HEK293 (cell line): ENCODE measurements at regions not wholly inside any gene's neighbourhood (a gene's known extent, or its start where the extent isn't known, plus 50 kb on each side); places are given as distances from the start of the nearest gene placed in this dataset.

Source experiments
- CTCF ChIA-PET: fragments of 350-600 bp; formaldehyde crosslinking; extraction: SDS; loops from one replicate; lab custom pipeline; 2021; ENCODE audit warnings: antibody characterized with exemption; lab: Yijun Ruan, JAX
- POLR2A ChIA-PET: fragments of 300-600 bp; formaldehyde crosslinking; extraction: SDS; loops from one replicate; lab custom pipeline; 2020; ENCODE audit warnings: antibody characterized with exemption, inconsistent platforms; lab: Yijun Ruan, JAX
- H3K27ac ChIP-seq: fragments of 200-500 bp; sonication (Bioruptor generic); 2 replicates; pipeline ENCODE4 v1.5.1; 2014; ENCODE audit warnings: low read depth, low read length, control low read depth, inconsistent platforms; ENCODE audit errors: extremely low read depth
- H3K36me3 ChIP-seq, 2 experiments: fragments of 200-500 bp in 1 of 2; sonication (Bioruptor generic) in 1 of 2; 1 replicate in 1 of 2; 2 replicates in 1 of 2; pipeline ENCODE4 v1.5.1; 2014 to 2017; ENCODE audit warnings: inconsistent platforms in 2 of 2, low read length in 2 of 2; ENCODE audit not compliant: control insufficient read depth in 2 of 2, insufficient read depth in 1 of 2
- H3K4me1 ChIP-seq: fragments of 200-500 bp; sonication (Bioruptor generic); 2 replicates; pipeline ENCODE4 v1.5.1; 2014; ENCODE audit warnings: mild to moderate bottlenecking, low read length, inconsistent platforms; ENCODE audit not compliant: control insufficient read depth, insufficient read depth
- H3K4me3 ChIP-seq: 2 replicates; pipeline ENCODE4 v1.5.1; 2011; ENCODE audit warnings: low read depth, mild to moderate bottlenecking, control low read depth, low read length, moderate library complexity
- H3K9me3 ChIP-seq: fragments of 200-500 bp; sonication (Bioruptor generic); 2 replicates; pipeline ENCODE4 v1.5.1; 2014; ENCODE audit warnings: low read depth, low read length, inconsistent platforms; ENCODE audit not compliant: control insufficient read depth, insufficient read depth
- ELK4 ChIP-seq: IDR thresholded peaks from 2 replicates; pipeline ENCODE4 v1.6.1; 2011; ENCODE audit warnings: mild to moderate bottlenecking, low read depth, low read length, borderline replicate concordance
- MEIS1 ChIP-seq: sonication (generic); formaldehyde crosslinking; IDR thresholded peaks from 2 replicates; pipeline ENCODE4 v1.8.1; 2022; ENCODE audit warnings: missing genetic modification reagents, mild to moderate bottlenecking, borderline replicate concordance
- PRDM1 ChIP-seq: fragments of 450-650 bp; formaldehyde crosslinking; IDR thresholded peaks from 2 replicates; pipeline ENCODE4; 2016; ENCODE audit warnings: missing biosample characterization, missing genetic modification characterization
- RBAK ChIP-seq: fragments of 450-650 bp; formaldehyde crosslinking; IDR thresholded peaks from 2 replicates; pipeline ENCODE4 v1.5.1; 2016; ENCODE audit warnings: missing biosample characterization, missing genetic modification characterization
- SCRT2 ChIP-seq: fragments of 450-650 bp; formaldehyde crosslinking; IDR thresholded peaks from 2 replicates; pipeline ENCODE4 v1.5.1; 2016; ENCODE audit warnings: missing biosample characterization, missing genetic modification characterization
- ZBTB7A ChIP-seq: fragments of 450-650 bp; formaldehyde crosslinking; IDR thresholded peaks from 2 replicates; pipeline ENCODE4 v1.5.1; 2016; ENCODE audit warnings: low read depth, missing biosample characterization, missing genetic modification characterization
- ZNF16 ChIP-seq: fragments of 450-650 bp; formaldehyde crosslinking; IDR thresholded peaks from 2 replicates; pipeline ENCODE4 v1.5.1; 2016; ENCODE audit warnings: low read depth, missing biosample characterization, missing genetic modification characterization
- ZNF169 ChIP-seq: fragments of 450-650 bp; formaldehyde crosslinking; IDR thresholded peaks from 2 replicates; pipeline ENCODE4 v1.5.1; 2016; ENCODE audit warnings: missing biosample characterization, missing genetic modification characterization
- ZNF341 ChIP-seq: fragments of 450-650 bp; formaldehyde crosslinking; IDR thresholded peaks from 2 replicates; pipeline ENCODE4; 2016; ENCODE audit warnings: low read depth, missing biosample characterization, missing genetic modification characterization
- ZNF394 ChIP-seq: fragments of 450-650 bp; formaldehyde crosslinking; IDR thresholded peaks from 2 replicates; pipeline ENCODE4 v1.5.1; 2016; ENCODE audit warnings: missing biosample characterization, missing genetic modification characterization, mild to moderate bottlenecking, moderate library complexity, borderline replicate concordance
- ZNF664 ChIP-seq: fragments of 450-650 bp; formaldehyde crosslinking; IDR thresholded peaks from 2 replicates; pipeline ENCODE4 v1.5.1; 2016; ENCODE audit warnings: missing biosample characterization, missing genetic modification characterization
- ZNF747 ChIP-seq: fragments of 450-650 bp; formaldehyde crosslinking; IDR thresholded peaks from 2 replicates; pipeline ENCODE4 v1.5.1; 2016; ENCODE audit warnings: missing biosample characterization, missing genetic modification characterization
- ZNF76 ChIP-seq: fragments of 450-650 bp; formaldehyde crosslinking; IDR thresholded peaks from 2 replicates; pipeline ENCODE4; 2016; ENCODE audit warnings: low read depth, missing biosample characterization, missing genetic modification characterization, borderline replicate concordance
- ZNF843 ChIP-seq: fragments of 450-650 bp; formaldehyde crosslinking; IDR thresholded peaks from 2 replicates; pipeline ENCODE4 v1.5.1; 2016; ENCODE audit warnings: missing biosample characterization, missing genetic modification characterization
- TF ChIP-seq, protein P1 (sequence below): fragments of 450-650 bp; formaldehyde crosslinking; IDR thresholded peaks from 2 replicates; pipeline ENCODE4 v1.5.1; 2016; ENCODE audit warnings: missing biosample characterization, missing genetic modification characterization
- TF ChIP-seq, protein P2 (sequence below): fragments of 450-650 bp; formaldehyde crosslinking; IDR thresholded peaks from 2 replicates; pipeline ENCODE4 v1.5.1; 2016; ENCODE audit warnings: missing biosample characterization, missing genetic modification characterization, borderline replicate concordance
- TF ChIP-seq, protein P3 (sequence below): fragments of 450-650 bp; formaldehyde crosslinking; IDR thresholded peaks from 2 replicates; pipeline ENCODE4 v1.5.0; 2017; ENCODE audit warnings: missing biosample characterization, missing genetic modification characterization, borderline replicate concordance
- TF ChIP-seq, protein P4 (sequence below): fragments of 450-650 bp; formaldehyde crosslinking; IDR thresholded peaks from 2 replicates; pipeline ENCODE4 v1.5.1; 2016; ENCODE audit warnings: missing biosample characterization, missing genetic modification characterization

GRCh38 chr17:34125010-34125409 lies 130.1 kb upstream of the CCL2 start:
- H3K36me3 ChIP-seq, result no peaks in the 10 kb centered on the region
- POLR2A ChIA-PET, result no interaction called here
- TF ChIP-seq MEIS1 (CRISPR knock-in tag), result no peak
- no peak for TF ChIP-seq ZNF76 (tag by site-specific recombination)
- no peak for TF ChIP-seq ZNF169
- TF ChIP-seq ZNF664 (tag by site-specific recombination), result no peak
- TF ChIP-seq ZNF341 (tag by site-specific recombination), result no peak
- no peak for TF ChIP-seq ZBTB7A
- TF ChIP-seq, protein P1, sequence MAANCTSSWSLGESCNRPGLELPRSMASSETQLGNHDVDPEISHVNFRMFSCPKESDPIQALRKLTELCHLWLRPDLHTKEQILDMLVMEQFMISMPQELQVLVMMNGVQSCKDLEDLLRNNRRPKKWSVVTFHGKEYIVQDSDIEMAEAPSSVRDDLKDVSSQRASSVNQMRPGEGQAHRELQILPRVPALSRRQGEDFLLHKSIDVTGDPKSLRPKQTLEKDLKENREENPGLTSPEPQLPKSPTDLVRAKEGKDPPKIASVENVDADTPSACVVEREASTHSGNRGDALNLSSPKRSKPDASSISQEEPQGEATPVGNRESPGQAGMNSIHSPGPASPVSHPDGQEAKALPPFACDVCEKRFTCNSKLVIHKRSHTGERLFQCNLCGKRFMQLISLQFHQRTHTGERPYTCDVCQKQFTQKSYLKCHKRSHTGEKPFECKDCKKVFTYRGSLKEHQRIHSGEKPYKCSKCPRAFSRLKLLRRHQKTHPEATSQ (tag by site-specific recombination), result no peak
- no peak for TF ChIP-seq ZNF843 (tag by site-specific recombination)
- no peak for TF ChIP-seq ELK4
- no peak for TF ChIP-seq ZNF747 (tag by site-specific recombination)
- TF ChIP-seq ZNF394 (tag by site-specific recombination), result no peak
- TF ChIP-seq, protein P2, sequence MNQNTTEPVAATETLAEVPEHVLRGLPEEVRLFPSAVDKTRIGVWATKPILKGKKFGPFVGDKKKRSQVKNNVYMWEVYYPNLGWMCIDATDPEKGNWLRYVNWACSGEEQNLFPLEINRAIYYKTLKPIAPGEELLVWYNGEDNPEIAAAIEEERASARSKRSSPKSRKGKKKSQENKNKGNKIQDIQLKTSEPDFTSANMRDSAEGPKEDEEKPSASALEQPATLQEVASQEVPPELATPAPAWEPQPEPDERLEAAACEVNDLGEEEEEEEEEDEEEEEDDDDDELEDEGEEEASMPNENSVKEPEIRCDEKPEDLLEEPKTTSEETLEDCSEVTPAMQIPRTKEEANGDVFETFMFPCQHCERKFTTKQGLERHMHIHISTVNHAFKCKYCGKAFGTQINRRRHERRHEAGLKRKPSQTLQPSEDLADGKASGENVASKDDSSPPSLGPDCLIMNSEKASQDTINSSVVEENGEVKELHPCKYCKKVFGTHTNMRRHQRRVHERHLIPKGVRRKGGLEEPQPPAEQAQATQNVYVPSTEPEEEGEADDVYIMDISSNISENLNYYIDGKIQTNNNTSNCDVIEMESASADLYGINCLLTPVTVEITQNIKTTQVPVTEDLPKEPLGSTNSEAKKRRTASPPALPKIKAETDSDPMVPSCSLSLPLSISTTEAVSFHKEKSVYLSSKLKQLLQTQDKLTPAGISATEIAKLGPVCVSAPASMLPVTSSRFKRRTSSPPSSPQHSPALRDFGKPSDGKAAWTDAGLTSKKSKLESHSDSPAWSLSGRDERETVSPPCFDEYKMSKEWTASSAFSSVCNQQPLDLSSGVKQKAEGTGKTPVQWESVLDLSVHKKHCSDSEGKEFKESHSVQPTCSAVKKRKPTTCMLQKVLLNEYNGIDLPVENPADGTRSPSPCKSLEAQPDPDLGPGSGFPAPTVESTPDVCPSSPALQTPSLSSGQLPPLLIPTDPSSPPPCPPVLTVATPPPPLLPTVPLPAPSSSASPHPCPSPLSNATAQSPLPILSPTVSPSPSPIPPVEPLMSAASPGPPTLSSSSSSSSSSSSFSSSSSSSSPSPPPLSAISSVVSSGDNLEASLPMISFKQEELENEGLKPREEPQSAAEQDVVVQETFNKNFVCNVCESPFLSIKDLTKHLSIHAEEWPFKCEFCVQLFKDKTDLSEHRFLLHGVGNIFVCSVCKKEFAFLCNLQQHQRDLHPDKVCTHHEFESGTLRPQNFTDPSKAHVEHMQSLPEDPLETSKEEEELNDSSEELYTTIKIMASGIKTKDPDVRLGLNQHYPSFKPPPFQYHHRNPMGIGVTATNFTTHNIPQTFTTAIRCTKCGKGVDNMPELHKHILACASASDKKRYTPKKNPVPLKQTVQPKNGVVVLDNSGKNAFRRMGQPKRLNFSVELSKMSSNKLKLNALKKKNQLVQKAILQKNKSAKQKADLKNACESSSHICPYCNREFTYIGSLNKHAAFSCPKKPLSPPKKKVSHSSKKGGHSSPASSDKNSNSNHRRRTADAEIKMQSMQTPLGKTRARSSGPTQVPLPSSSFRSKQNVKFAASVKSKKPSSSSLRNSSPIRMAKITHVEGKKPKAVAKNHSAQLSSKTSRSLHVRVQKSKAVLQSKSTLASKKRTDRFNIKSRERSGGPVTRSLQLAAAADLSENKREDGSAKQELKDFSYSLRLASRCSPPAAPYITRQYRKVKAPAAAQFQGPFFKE, result no peak
- TF ChIP-seq ZNF16 (tag by site-specific recombination), result no peak
- TF ChIP-seq, protein P3, sequence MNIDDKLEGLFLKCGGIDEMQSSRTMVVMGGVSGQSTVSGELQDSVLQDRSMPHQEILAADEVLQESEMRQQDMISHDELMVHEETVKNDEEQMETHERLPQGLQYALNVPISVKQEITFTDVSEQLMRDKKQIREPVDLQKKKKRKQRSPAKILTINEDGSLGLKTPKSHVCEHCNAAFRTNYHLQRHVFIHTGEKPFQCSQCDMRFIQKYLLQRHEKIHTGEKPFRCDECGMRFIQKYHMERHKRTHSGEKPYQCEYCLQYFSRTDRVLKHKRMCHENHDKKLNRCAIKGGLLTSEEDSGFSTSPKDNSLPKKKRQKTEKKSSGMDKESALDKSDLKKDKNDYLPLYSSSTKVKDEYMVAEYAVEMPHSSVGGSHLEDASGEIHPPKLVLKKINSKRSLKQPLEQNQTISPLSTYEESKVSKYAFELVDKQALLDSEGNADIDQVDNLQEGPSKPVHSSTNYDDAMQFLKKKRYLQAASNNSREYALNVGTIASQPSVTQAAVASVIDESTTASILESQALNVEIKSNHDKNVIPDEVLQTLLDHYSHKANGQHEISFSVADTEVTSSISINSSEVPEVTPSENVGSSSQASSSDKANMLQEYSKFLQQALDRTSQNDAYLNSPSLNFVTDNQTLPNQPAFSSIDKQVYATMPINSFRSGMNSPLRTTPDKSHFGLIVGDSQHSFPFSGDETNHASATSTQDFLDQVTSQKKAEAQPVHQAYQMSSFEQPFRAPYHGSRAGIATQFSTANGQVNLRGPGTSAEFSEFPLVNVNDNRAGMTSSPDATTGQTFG (tag by site-specific recombination), result no peak
- TF ChIP-seq PRDM1 (tag by site-specific recombination), result no peak
- TF ChIP-seq, protein P4, sequence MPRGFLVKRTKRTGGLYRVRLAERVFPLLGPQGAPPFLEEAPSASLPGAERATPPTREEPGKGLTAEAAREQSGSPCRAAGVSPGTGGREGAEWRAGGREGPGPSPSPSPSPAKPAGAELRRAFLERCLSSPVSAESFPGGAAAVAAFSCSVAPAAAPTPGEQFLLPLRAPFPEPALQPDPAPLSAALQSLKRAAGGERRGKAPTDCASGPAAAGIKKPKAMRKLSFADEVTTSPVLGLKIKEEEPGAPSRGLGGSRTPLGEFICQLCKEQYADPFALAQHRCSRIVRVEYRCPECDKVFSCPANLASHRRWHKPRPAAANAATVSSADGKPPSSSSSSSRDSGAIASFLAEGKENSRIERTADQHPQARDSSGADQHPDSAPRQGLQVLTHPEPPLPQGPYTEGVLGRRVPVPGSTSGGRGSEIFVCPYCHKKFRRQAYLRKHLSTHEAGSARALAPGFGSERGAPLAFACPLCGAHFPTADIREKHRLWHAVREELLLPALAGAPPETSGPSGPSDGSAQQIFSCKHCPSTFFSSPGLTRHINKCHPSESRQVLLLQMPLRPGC (tag by site-specific recombination), result no peak
- TF ChIP-seq SCRT2 (tag by site-specific recombination), result no peak
- no peak for TF ChIP-seq RBAK

More at GRCh38 chr17:34125010-34125409, 130.1 kb upstream of the CCL2 start:
- Histone ChIP-seq H3K4me1 (no peaks in the 10 kb centered on the region), H3K4me3 (no peak overlapping the region), H3K9me3 (no peaks in the 10 kb centered on the region), H3K27ac (no peak overlapping the region)
- CTCF ChIA-PET, result interaction anchor here (1.3 kb wide), 1 partner anchor 11 kb away, joined by 4 read pairs; no protein-coding TSS in a partner anchor
